Epithelial cell of esophagus (primary cell): ENCODE measurements at regions not wholly inside any gene's neighbourhood (a gene's known extent, or its start where the extent isn't known, plus 50 kb on each side); places are given as distances from the start of the nearest gene placed in this dataset.

Experiments used
- DNase-seq: peaks from one replicate; pipeline ENCODE4 v3.0.0; 2010; ENCODE audit warnings: low read depth
- H3K4me3 ChIP-seq: 2 replicates; pipeline ENCODE4 v1.5.1; 2011; ENCODE audit warnings: mild to moderate bottlenecking, low read length, control low read depth
- CTCF ChIP-seq: IDR thresholded peaks from 2 replicates; pipeline ENCODE4 v1.5.1; 2011; ENCODE audit warnings: low read depth, mild to moderate bottlenecking, low read length, control low read depth, inconsistent platforms; ENCODE audit not compliant: insufficient read depth; ENCODE audit errors: missing control alignments

GRCh38 chr4:3349116-3349515 lies 56.3 kb downstream of the RGS12 start:
- TF ChIP-seq CTCF: no peak
- no peak for DNase-seq
- H3K4me3 ChIP-seq: no peak overlapping the region

GRCh38 chr4:3351997-3352396 lies 59.2 kb downstream of the RGS12 start:
- no peak for DNase-seq
- H3K4me3 ChIP-seq: no peak overlapping the region
- TF ChIP-seq CTCF: no peak

- no peak for TF ChIP-seq CTCF
- no peak for DNase-seq
- H3K4me3 ChIP-seq: no peak overlapping the region
Measured at GRCh38 chr4:3352505-3352904, 59.7 kb downstream of the RGS12 start.

- no peak overlapping the region for H3K4me3 ChIP-seq
- TF ChIP-seq CTCF: no peak
- DNase-seq: no peak
Measured at GRCh38 chr4:3352941-3353594, 60.2 kb downstream of the RGS12 start.

GRCh38 chr4:3353752-3354454 lies 61.1 kb downstream of the RGS12 start:
- no peak overlapping the region for H3K4me3 ChIP-seq
- TF ChIP-seq CTCF: no peak
- peak; percentile 53 for DNase-seq

- H3K4me3 ChIP-seq: no peak overlapping the region
- TF ChIP-seq CTCF: no peak
- no peak for DNase-seq
Measured at GRCh38 chr4:3354455-3354811, 61.6 kb downstream of the RGS12 start.

- no peak overlapping the region for H3K4me3 ChIP-seq
- no peak for TF ChIP-seq CTCF
- DNase-seq: no peak
Measured at GRCh38 chr4:3355266-3355748, 62.5 kb downstream of the RGS12 start.
